HCEC 1CT (cell line): ENCODE measurements at regions not wholly inside any gene's neighbourhood (a gene's known extent, or its start where the extent isn't known, plus 50 kb on each side); places are given as distances from the start of the nearest gene placed in this dataset.
"Not testable (repeated sequence)": the region's sequence is repeated elsewhere in the genome, so short reads cannot be mapped to it uniquely, and the experiment has no call there.

Experiments used
- DNase-seq: peaks from one replicate; pipeline ENCODE4 v3.0.0-alpha.2; 2017

- no peak for DNase-seq
Measured at GRCh38 chr10:85413570-85413969, 953.0 kb downstream of the GRID1 start.

GRCh38 chr10:85420501-85421191 lies 945.9 kb downstream of the GRID1 start:
- DNase-seq, result no peak

- no peak for DNase-seq
Measured at GRCh38 chr10:85421421-85421820, 945.2 kb downstream of the GRID1 start.

GRCh38 chr10:85429126-85429525 lies 937.5 kb downstream of the GRID1 start:
- DNase-seq, result no peak

GRCh38 chr10:85430991-85431390 lies 935.6 kb downstream of the GRID1 start:
- DNase-seq, result no peak

GRCh38 chr10:85433248-85433647 lies 933.3 kb downstream of the GRID1 start:
- no peak for DNase-seq

- DNase-seq, result no peak
Measured at GRCh38 chr10:85444868-85445267, 921.7 kb downstream of the GRID1 start.

GRCh38 chr10:85445702-85446101 lies 920.9 kb downstream of the GRID1 start:
- no peak for DNase-seq

- DNase-seq, result no peak
Measured at GRCh38 chr10:85446827-85447226, 919.8 kb downstream of the GRID1 start.

- DNase-seq, result no peak
Measured at GRCh38 chr10:85447690-85448089, 918.9 kb downstream of the GRID1 start.

GRCh38 chr10:85448716-85449115 lies 917.9 kb downstream of the GRID1 start:
- DNase-seq, result no peak

GRCh38 chr10:85454386-85454785 lies 912.2 kb downstream of the GRID1 start:
- DNase-seq, result no peak

- no peak for DNase-seq
Measured at GRCh38 chr10:85457191-85457590, 909.4 kb downstream of the GRID1 start.

GRCh38 chr10:85458324-85458723 lies 908.3 kb downstream of the GRID1 start:
- no peak for DNase-seq

GRCh38 chr10:85459906-85460305 lies 906.7 kb downstream of the GRID1 start:
- DNase-seq, result no peak

GRCh38 chr10:85464336-85464735 lies 902.3 kb downstream of the GRID1 start:
- no peak for DNase-seq

- DNase-seq, result no peak
Measured at GRCh38 chr10:85477979-85478378, 888.6 kb downstream of the GRID1 start.

- no peak for DNase-seq
Measured at GRCh38 chr10:85490431-85490830, 876.2 kb downstream of the GRID1 start.

GRCh38 chr10:85491652-85492051 lies 874.9 kb downstream of the GRID1 start:
- no peak for DNase-seq

GRCh38 chr10:85492684-85493083 lies 873.9 kb downstream of the GRID1 start:
- no peak for DNase-seq

GRCh38 chr10:85493703-85494102 lies 872.9 kb downstream of the GRID1 start:
- no peak for DNase-seq

GRCh38 chr10:85504641-85505040 lies 862.0 kb downstream of the GRID1 start:
- DNase-seq, result not testable (repeated sequence)

GRCh38 chr10:85508159-85508558 lies 858.4 kb downstream of the GRID1 start:
- DNase-seq, result no peak

GRCh38 chr10:85510682-85511081 lies 855.9 kb downstream of the GRID1 start:
- no peak for DNase-seq

- DNase-seq, result no peak
Measured at GRCh38 chr10:85513436-85513835, 853.2 kb downstream of the GRID1 start.
